ENCODE measurements at regions not wholly inside any gene's neighbourhood (a gene's known extent, or its start where the extent isn't known, plus 50 kb on each side); places are given as distances from the start of the nearest gene placed in this dataset.

- DNase-seq, result no peak
- Histone ChIP-seq H3K36me3 (ENCODE audit: control insufficient read depth in 1 of 2, insufficient read depth in 2 of 2, low read length in 1 of 2) (no peaks in the 10 kb centered on the region), H3K9me3 (ENCODE audit: control insufficient read depth, low read length) (no peaks in the 10 kb centered on the region), H3K27me3 (ENCODE audit: control insufficient read depth in 1 of 2, insufficient read depth in 2 of 2, low read length in 1 of 2) (no peaks in the 10 kb centered on the region), H3K4me3 (ENCODE audit: low read length in 2 of 2) (no peak overlapping the region), H3K27ac (ENCODE audit: low read depth in 1 of 2, low read length in 2 of 2) (no peak overlapping the region), H3K4me1 (ENCODE audit: control insufficient read depth in 1 of 2, insufficient read depth in 2 of 2, low read length in 2 of 2) (no peaks in the 10 kb centered on the region)
- ATAC-seq (ENCODE audit: low FRiP score), result no peak
- intact Hi-C loops (cut with DNase I), result no loop called here
- 93 to 95% methylated on average over 1 of the region's 1 CpG for WGBS, 2 donors
These were observed 580.3 kb upstream of the GJE1 start for GRCh38 chr6:141552463-141552862.

GRCh38 chr6:141552031-141552430 lies 580.7 kb upstream of the GJE1 start:
- intact Hi-C loops (cut with DNase I), result no loop called here
- ATAC-seq (ENCODE audit: low FRiP score) (no peak), DNase-seq (no peak)
- no peak overlapping the region for H3K4me3 ChIP-seq (ENCODE audit: low read length in 2 of 2)
- H3K4me1 ChIP-seq (ENCODE audit: control insufficient read depth in 1 of 2, insufficient read depth in 2 of 2, low read length in 2 of 2), result no peaks in the 10 kb centered on the region
- H3K27ac ChIP-seq (ENCODE audit: low read depth in 1 of 2, low read length in 2 of 2), result no peak overlapping the region
- 96 to 97% methylated on average over 5 of the region's 5 CpGs for whole genome bisulfite sequencing, 2 donors
- H3K9me3 ChIP-seq (ENCODE audit: control insufficient read depth, low read length), result no peaks in the 10 kb centered on the region
- no peaks in the 10 kb centered on the region for H3K36me3 ChIP-seq (ENCODE audit: control insufficient read depth in 1 of 2, insufficient read depth in 2 of 2, low read length in 1 of 2)
- H3K27me3 ChIP-seq (ENCODE audit: control insufficient read depth in 1 of 2, insufficient read depth in 2 of 2, low read length in 1 of 2), result no peaks in the 10 kb centered on the region

DNA sequence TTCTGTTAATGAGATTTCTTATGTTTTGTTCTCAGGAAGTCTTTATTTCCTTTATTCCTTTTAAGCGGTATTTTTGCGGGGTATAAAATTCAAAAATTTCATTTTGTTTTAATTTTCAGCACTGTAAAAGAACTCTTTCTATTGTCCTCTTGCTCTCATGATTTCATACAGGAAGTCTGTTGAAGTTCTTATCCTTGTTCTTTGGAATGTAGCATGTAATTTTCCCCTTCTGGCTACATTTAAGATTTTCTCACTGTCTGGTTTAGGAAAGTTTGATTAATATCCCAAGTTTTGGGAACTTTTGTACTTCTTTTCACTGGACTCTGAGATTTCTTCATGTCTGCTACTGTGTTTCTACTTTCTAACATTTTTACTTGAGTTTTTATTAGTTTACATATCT lies 581.4 kb upstream of the GJE1 start:
- DNase-seq (no peak), ATAC-seq (ENCODE audit: low FRiP score) (no peak)
- intact Hi-C loops (cut with DNase I), result no loop called here
- no peaks in the 10 kb centered on the region for H3K36me3 ChIP-seq (ENCODE audit: control insufficient read depth in 1 of 2, insufficient read depth in 2 of 2, low read length in 1 of 2)
- no peaks in the 10 kb centered on the region for H3K9me3 ChIP-seq (ENCODE audit: control insufficient read depth, low read length)
- no peak overlapping the region for H3K27ac ChIP-seq (ENCODE audit: low read depth in 1 of 2, low read length in 2 of 2)
- 74 to 96% methylated on average over 2 of the region's 2 CpGs for WGBS, 2 donors
- no peaks in the 10 kb centered on the region for H3K27me3 ChIP-seq (ENCODE audit: control insufficient read depth in 1 of 2, insufficient read depth in 2 of 2, low read length in 1 of 2)
- H3K4me1 ChIP-seq (ENCODE audit: control insufficient read depth in 1 of 2, insufficient read depth in 2 of 2, low read length in 2 of 2), result no peaks in the 10 kb centered on the region
- H3K4me3 ChIP-seq (ENCODE audit: low read length in 2 of 2), result no peak overlapping the region

DNA sequence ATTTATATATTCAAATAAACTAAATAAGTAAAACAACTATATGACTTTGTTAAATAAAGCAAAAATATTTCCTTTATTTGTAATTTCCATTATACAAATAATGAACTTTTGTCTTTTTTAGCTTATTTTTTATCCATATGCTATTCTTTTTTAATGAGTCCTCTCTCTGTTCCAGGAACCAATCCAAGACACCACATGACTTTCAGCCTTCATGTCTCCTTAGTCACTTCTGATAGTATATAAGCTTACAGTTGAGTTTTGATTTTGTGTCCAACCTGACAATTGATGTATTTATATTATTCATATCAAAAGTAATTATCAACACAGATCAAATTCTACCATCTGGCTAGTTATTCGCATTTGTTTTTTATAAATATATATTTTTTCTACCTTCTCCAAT lies 582.3 kb upstream of the GJE1 start:
- intact Hi-C loops (cut with DNase I), result no loop called here
- Histone ChIP-seq H3K27ac (ENCODE audit: low read depth in 1 of 2, low read length in 2 of 2) (no peak overlapping the region), H3K4me1 (ENCODE audit: control insufficient read depth in 1 of 2, insufficient read depth in 2 of 2, low read length in 2 of 2) (no peaks in the 10 kb centered on the region), H3K36me3 (ENCODE audit: control insufficient read depth in 1 of 2, insufficient read depth in 2 of 2, low read length in 1 of 2) (no peaks in the 10 kb centered on the region), H3K27me3 (ENCODE audit: control insufficient read depth in 1 of 2, insufficient read depth in 2 of 2, low read length in 1 of 2) (no peaks in the 10 kb centered on the region), H3K4me3 (ENCODE audit: low read length in 2 of 2) (no peak overlapping the region), H3K9me3 (ENCODE audit: control insufficient read depth, low read length) (no peaks in the 10 kb centered on the region)
- WGBS, 2 donors, result 98 to 100% methylated on average over 1 of the region's 1 CpG
- DNase-seq (no peak), ATAC-seq (ENCODE audit: low FRiP score) (no peak)

GRCh38 chr6:141548966-141549365 lies 583.8 kb upstream of the GJE1 start:
- H3K27me3 ChIP-seq (ENCODE audit: control insufficient read depth in 1 of 2, insufficient read depth in 2 of 2, low read length in 1 of 2), result no peaks in the 10 kb centered on the region
- intact Hi-C loops (cut with DNase I), result no loop called here
- no peak overlapping the region for H3K4me3 ChIP-seq (ENCODE audit: low read length in 2 of 2)
- no peaks in the 10 kb centered on the region for H3K4me1 ChIP-seq (ENCODE audit: control insufficient read depth in 1 of 2, insufficient read depth in 2 of 2, low read length in 2 of 2)
- ATAC-seq (ENCODE audit: low FRiP score), result no peak
- WGBS, 2 donors, result 72 to 100% methylated on average over 2 of the region's 2 CpGs
- no peaks in the 10 kb centered on the region for H3K9me3 ChIP-seq (ENCODE audit: control insufficient read depth, low read length)
- H3K36me3 ChIP-seq (ENCODE audit: control insufficient read depth in 1 of 2, insufficient read depth in 2 of 2, low read length in 1 of 2), result no peaks in the 10 kb centered on the region
- no peak for DNase-seq
- no peak overlapping the region for H3K27ac ChIP-seq (ENCODE audit: low read depth in 1 of 2, low read length in 2 of 2)

GRCh38 chr6:141541581-141542324 lies 591.0 kb upstream of the GJE1 start:
- H3K36me3 ChIP-seq (ENCODE audit: control insufficient read depth in 1 of 2, insufficient read depth in 2 of 2, low read length in 1 of 2), result no peaks in the 10 kb centered on the region
- intact Hi-C loops (cut with DNase I), result no loop called here
- H3K27me3 ChIP-seq (ENCODE audit: control insufficient read depth in 1 of 2, insufficient read depth in 2 of 2, low read length in 1 of 2), result no peaks in the 10 kb centered on the region
- no peak for DNase-seq
- no peak overlapping the region for H3K4me3 ChIP-seq (ENCODE audit: low read length in 2 of 2)
- 24 to 28% methylated on average over 1 of the region's 1 CpG for WGBS, 2 donors
- H3K27ac ChIP-seq (ENCODE audit: low read depth in 1 of 2, low read length in 2 of 2), result no peak overlapping the region
- no peak for ATAC-seq (ENCODE audit: low FRiP score)
- no peaks in the 10 kb centered on the region for H3K4me1 ChIP-seq (ENCODE audit: control insufficient read depth in 1 of 2, insufficient read depth in 2 of 2, low read length in 2 of 2)
- H3K9me3 ChIP-seq (ENCODE audit: control insufficient read depth, low read length), result no peaks in the 10 kb centered on the region

DNA sequence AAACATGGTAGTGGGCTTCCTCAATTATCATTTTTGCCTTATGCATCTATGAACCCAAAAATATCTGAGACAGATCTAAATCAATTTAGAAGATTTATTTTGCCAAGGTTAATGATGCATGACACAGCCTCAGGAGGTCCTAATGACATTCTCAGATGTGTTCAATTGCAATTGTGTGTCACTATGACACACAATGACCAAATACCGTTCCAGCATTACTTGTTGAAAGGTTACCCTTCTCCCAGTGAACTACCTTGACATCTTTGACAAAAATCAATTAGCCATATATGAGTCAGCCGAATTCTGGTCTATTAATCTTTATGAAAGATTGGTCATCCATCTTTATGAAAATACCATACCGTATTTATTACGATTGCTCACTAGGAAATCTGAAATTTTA lies 592.5 kb upstream of the GJE1 start:
- Histone ChIP-seq H3K36me3 (ENCODE audit: control insufficient read depth in 1 of 2, insufficient read depth in 2 of 2, low read length in 1 of 2) (no peaks in the 10 kb centered on the region), H3K4me1 (ENCODE audit: control insufficient read depth in 1 of 2, insufficient read depth in 2 of 2, low read length in 2 of 2) (no peaks in the 10 kb centered on the region), H3K27me3 (ENCODE audit: control insufficient read depth in 1 of 2, insufficient read depth in 2 of 2, low read length in 1 of 2) (no peaks in the 10 kb centered on the region), H3K27ac (ENCODE audit: low read depth in 1 of 2, low read length in 2 of 2) (no peak overlapping the region), H3K9me3 (ENCODE audit: control insufficient read depth, low read length) (no peaks in the 10 kb centered on the region), H3K4me3 (ENCODE audit: low read length in 2 of 2) (no peak overlapping the region)
- DNase-seq (no peak), ATAC-seq (ENCODE audit: low FRiP score) (no peak)
- WGBS, 2 donors, result 84 to 89% methylated on average over 4 of the region's 4 CpGs
- intact Hi-C loops (cut with DNase I), result no loop called here

GRCh38 chr6:141539617-141540016 lies 593.1 kb upstream of the GJE1 start:
- WGBS, 2 donors, result 91 to 93% methylated on average over 1 of the region's 1 CpG
- H3K27me3 ChIP-seq (ENCODE audit: control insufficient read depth in 1 of 2, insufficient read depth in 2 of 2, low read length in 1 of 2), result no peaks in the 10 kb centered on the region
- ATAC-seq (ENCODE audit: low FRiP score) (no peak), DNase-seq (no peak)
- no peaks in the 10 kb centered on the region for H3K4me1 ChIP-seq (ENCODE audit: control insufficient read depth in 1 of 2, insufficient read depth in 2 of 2, low read length in 2 of 2)
- no peak overlapping the region for H3K4me3 ChIP-seq (ENCODE audit: low read length in 2 of 2)
- no peaks in the 10 kb centered on the region for H3K36me3 ChIP-seq (ENCODE audit: control insufficient read depth in 1 of 2, insufficient read depth in 2 of 2, low read length in 1 of 2)
- intact Hi-C loops (cut with DNase I), result no loop called here
- no peak overlapping the region for H3K27ac ChIP-seq (ENCODE audit: low read depth in 1 of 2, low read length in 2 of 2)
- H3K9me3 ChIP-seq (ENCODE audit: control insufficient read depth, low read length), result no peaks in the 10 kb centered on the region

GRCh38 chr6:141532211-141532610 lies 600.5 kb upstream of the GJE1 start:
- no peaks in the 10 kb centered on the region for H3K4me1 ChIP-seq (ENCODE audit: control insufficient read depth in 1 of 2, insufficient read depth in 2 of 2, low read length in 2 of 2)
- H3K27me3 ChIP-seq (ENCODE audit: control insufficient read depth in 1 of 2, insufficient read depth in 2 of 2, low read length in 1 of 2), result no peaks in the 10 kb centered on the region
- 7 to 18% methylated on average over 2 of the region's 2 CpGs for WGBS, 2 donors
- DNase-seq, result no peak
- no peaks in the 10 kb centered on the region for H3K9me3 ChIP-seq (ENCODE audit: control insufficient read depth, low read length)
- no peak overlapping the region for H3K4me3 ChIP-seq (ENCODE audit: low read length in 2 of 2)
- ATAC-seq (ENCODE audit: low FRiP score), result no peak
- no peaks in the 10 kb centered on the region for H3K36me3 ChIP-seq (ENCODE audit: control insufficient read depth in 1 of 2, insufficient read depth in 2 of 2, low read length in 1 of 2)
- H3K27ac ChIP-seq (ENCODE audit: low read depth in 1 of 2, low read length in 2 of 2), result no peak overlapping the region
- intact Hi-C loops (cut with DNase I), result no loop called here
